C4-2B (cell line): ENCODE measurements at regions not wholly inside any gene's neighbourhood (a gene's known extent, or its start where the extent isn't known, plus 50 kb on each side); places are given as distances from the start of the nearest gene placed in this dataset.

Experiments used
- CTCF ChIP-seq: fragments of 450-650 bp; conservative IDR thresholded peaks from 2 replicates; pipeline ENCODE4 v1.5.1; 2017; ENCODE audit warnings: mild to moderate bottlenecking
- ZFX ChIP-seq: fragments of 450-650 bp; IDR thresholded peaks from 2 replicates; pipeline ENCODE4 v1.6.1; 2017

- TF ChIP-seq CTCF (no peak), ZFX (no peak)
Observed at GRCh38 chr11:96540875-96541274, 151.1 kb downstream of the JRKL start.
